OCI-LY1 (cell line): ENCODE measurements at regions not wholly inside any gene's neighbourhood (a gene's known extent, or its start where the extent isn't known, plus 50 kb on each side); places are given as distances from the start of the nearest gene placed in this dataset.

Experiments
- H2AFZ ChIP-seq: fragments of 200-600 bp; sonication (generic), shearing (Covaris generic); 2 replicates; pipeline ENCODE4 v1.6.0; 2014; ENCODE audit warnings: antibody characterized with exemption, mild to moderate bottlenecking, low read length
- H3F3A ChIP-seq: fragments of 200-600 bp; sonication (generic), shearing (Covaris generic); 2 replicates; pipeline ENCODE4 v1.6.0; 2014; ENCODE audit warnings: mild to moderate bottlenecking, antibody characterized with exemption, low read length, moderate library complexity; ENCODE audit not compliant: insufficient read depth
- H3K27ac ChIP-seq: fragments of 200-600 bp; sonication (generic); 2 replicates; pipeline ENCODE4 v1.5.1; 2014; ENCODE audit warnings: low read length, mixed run types, mild to moderate bottlenecking, low read depth; ENCODE audit not compliant: poor library complexity, severe bottlenecking
- H3K27me3 ChIP-seq: fragments of 200-600 bp; sonication (generic); 2 replicates; pipeline ENCODE4 v1.6.0; 2014; ENCODE audit warnings: antibody characterized with exemption, mild to moderate bottlenecking, low read length, moderate library complexity; ENCODE audit not compliant: insufficient read depth
- H3K36me3 ChIP-seq: fragments of 200-600 bp; sonication (generic); 2 replicates; pipeline ENCODE4 v1.6.1; 2014; ENCODE audit warnings: mild to moderate bottlenecking, antibody characterized with exemption, low read length, moderate library complexity, mixed read lengths; ENCODE audit not compliant: insufficient read depth
- H3K4me1 ChIP-seq: fragments of 200-600 bp; sonication (generic); 2 replicates; pipeline ENCODE4 v1.5.1; 2014; ENCODE audit warnings: mild to moderate bottlenecking, low read length, moderate library complexity; ENCODE audit not compliant: insufficient read depth, severe bottlenecking
- H3K4me2 ChIP-seq: fragments of 200-600 bp; sonication (generic), shearing (Covaris generic); 2 replicates; pipeline ENCODE4 v1.6.1; 2014; ENCODE audit warnings: low read length
- H3K4me3 ChIP-seq: fragments of 200-600 bp; sonication (generic); 2 replicates; pipeline ENCODE4 v1.5.1; 2014; ENCODE audit warnings: low read length, low read depth, mild to moderate bottlenecking, mixed read lengths; ENCODE audit not compliant: poor library complexity, severe bottlenecking
- H3K79me2 ChIP-seq: fragments of 200-600 bp; shearing (Covaris generic); 2 replicates; pipeline ENCODE4 v1.6.1; 2016; ENCODE audit warnings: mixed run types, low read length, mixed read lengths; ENCODE audit not compliant: insufficient read depth
- H3K9ac ChIP-seq: fragments of 200-600 bp; sonication (generic), shearing (Covaris generic); 2 replicates; pipeline ENCODE4 v1.6.1; 2014; ENCODE audit warnings: mild to moderate bottlenecking, low read length, mixed read lengths
- H3K9me2 ChIP-seq: fragments of 200-600 bp; sonication (generic), shearing (Covaris generic); 2 replicates; pipeline ENCODE4 v1.6.1; 2014; ENCODE audit warnings: low read depth, mild to moderate bottlenecking, low read length, mixed read lengths
- H3K9me3 ChIP-seq: fragments of 200-600 bp; shearing (Covaris generic); 2 replicates; pipeline ENCODE4 v1.6.1; 2014; ENCODE audit warnings: low read length, mixed read lengths
- H4K20me1 ChIP-seq: fragments of 200-600 bp; sonication (generic), shearing (Covaris generic); 2 replicates; pipeline ENCODE4 v1.6.0; 2016; ENCODE audit warnings: mild to moderate bottlenecking, low read length; ENCODE audit not compliant: insufficient read depth
- EZH2 ChIP-seq: fragments of 200-600 bp; sonication (generic), shearing (Covaris generic); IDR thresholded peaks from 2 replicates; pipeline ENCODE4 v1.8.0; 2017; ENCODE audit warnings: borderline replicate concordance, mixed run types, mild to moderate bottlenecking, antibody characterized with exemption, low read length, moderate library complexity, mixed read lengths
- TF ChIP-seq, protein P1 (sequence below): fragments of 200-600 bp; sonication (generic), shearing (Covaris generic); IDR thresholded peaks from 2 replicates; pipeline ENCODE4 v1.5.1; 2017; ENCODE audit warnings: mild to moderate bottlenecking, antibody characterized with exemption, low read length, moderate library complexity, mixed read lengths

DNA sequence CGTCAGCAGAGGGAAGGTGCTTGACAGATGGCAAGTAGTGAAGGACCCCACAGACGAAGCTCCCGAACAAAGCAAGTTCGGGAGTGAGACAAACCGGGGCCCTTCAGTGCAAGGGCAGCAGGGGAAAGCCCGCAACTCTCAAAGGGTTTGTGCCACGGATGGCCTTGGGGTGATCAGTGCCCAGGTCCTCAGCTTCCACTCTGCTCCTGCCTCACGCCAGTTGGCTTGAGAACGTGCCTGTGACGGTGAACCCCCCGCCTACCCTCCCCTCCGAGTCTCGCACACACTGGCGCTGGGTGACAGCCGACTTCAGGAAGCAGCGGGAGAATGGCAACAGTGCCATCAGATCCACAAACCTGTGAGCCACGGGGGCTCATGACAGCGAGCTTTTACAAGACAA lies 56.8 kb upstream of the SALL3 start:
- no peak overlapping the region for H3K4me3 ChIP-seq
- TF ChIP-seq, protein P1, sequence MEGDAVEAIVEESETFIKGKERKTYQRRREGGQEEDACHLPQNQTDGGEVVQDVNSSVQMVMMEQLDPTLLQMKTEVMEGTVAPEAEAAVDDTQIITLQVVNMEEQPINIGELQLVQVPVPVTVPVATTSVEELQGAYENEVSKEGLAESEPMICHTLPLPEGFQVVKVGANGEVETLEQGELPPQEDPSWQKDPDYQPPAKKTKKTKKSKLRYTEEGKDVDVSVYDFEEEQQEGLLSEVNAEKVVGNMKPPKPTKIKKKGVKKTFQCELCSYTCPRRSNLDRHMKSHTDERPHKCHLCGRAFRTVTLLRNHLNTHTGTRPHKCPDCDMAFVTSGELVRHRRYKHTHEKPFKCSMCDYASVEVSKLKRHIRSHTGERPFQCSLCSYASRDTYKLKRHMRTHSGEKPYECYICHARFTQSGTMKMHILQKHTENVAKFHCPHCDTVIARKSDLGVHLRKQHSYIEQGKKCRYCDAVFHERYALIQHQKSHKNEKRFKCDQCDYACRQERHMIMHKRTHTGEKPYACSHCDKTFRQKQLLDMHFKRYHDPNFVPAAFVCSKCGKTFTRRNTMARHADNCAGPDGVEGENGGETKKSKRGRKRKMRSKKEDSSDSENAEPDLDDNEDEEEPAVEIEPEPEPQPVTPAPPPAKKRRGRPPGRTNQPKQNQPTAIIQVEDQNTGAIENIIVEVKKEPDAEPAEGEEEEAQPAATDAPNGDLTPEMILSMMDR = no peak
- TF ChIP-seq EZH2 = no peak

GRCh38 chr18:78924301-78924700 lies 55.3 kb upstream of the SALL3 start:
- Histone ChIP-seq H3K9ac (no peak overlapping the region), H3K27ac (no peak overlapping the region), H3K4me1 (no peaks in the 10 kb centered on the region), H3K27me3 (no peaks in the 10 kb centered on the region; the same call in 1 of the 2 replicates), H3K9me3 (no peaks in the 10 kb centered on the region), H3K9me2 (no peaks in the 10 kb centered on the region), H3K4me3 (no peak overlapping the region), H4K20me1 (no peaks in the 10 kb centered on the region), H3F3A (no peaks in the 10 kb centered on the region), H3K36me3 (no peaks in the 10 kb centered on the region), H3K79me2 (no peaks in the 10 kb centered on the region), H2AFZ (no peak overlapping the region), H3K4me2 (no peak overlapping the region)
- TF ChIP-seq, protein P1 = no peak
- TF ChIP-seq EZH2 = no peak

More for the DNA sequence above, 56.8 kb upstream of the SALL3 start:
- Histone ChIP-seq H3K9me3 (no peaks in the 10 kb centered on the region), H4K20me1 (no peaks in the 10 kb centered on the region), H3K9ac (no peak overlapping the region), H3K27ac (no peak overlapping the region), H3F3A (no peaks in the 10 kb centered on the region), H3K79me2 (no peaks in the 10 kb centered on the region), H3K9me2 (no peaks in the 10 kb centered on the region), H3K36me3 (no peaks in the 10 kb centered on the region), H3K4me2 (no peak overlapping the region), H3K27me3 (no peaks in the 10 kb centered on the region; the same call in 1 of the 2 replicates), H3K4me1 (no peaks in the 10 kb centered on the region), H2AFZ (no peak overlapping the region)

- Histone ChIP-seq H3K4me3 (no peak overlapping the region), H3K9me2 (no peaks in the 10 kb centered on the region), H3K79me2 (no peaks in the 10 kb centered on the region), H4K20me1 (no peaks in the 10 kb centered on the region), H3K27me3 (no peaks in the 10 kb centered on the region; the same call in 1 of the 2 replicates), H3K4me2 (no peak overlapping the region), H3K9me3 (no peaks in the 10 kb centered on the region), H2AFZ (no peak overlapping the region), H3K27ac (no peak overlapping the region), H3F3A (no peaks in the 10 kb centered on the region), H3K9ac (no peak overlapping the region), H3K4me1 (no peaks in the 10 kb centered on the region), H3K36me3 (no peaks in the 10 kb centered on the region)
- TF ChIP-seq, protein P1 = no peak
- no peak for TF ChIP-seq EZH2
Measured at GRCh38 chr18:78924786-78925540, 54.7 kb upstream of the SALL3 start.
